ENCODE measurements at regions not wholly inside any gene's neighbourhood (a gene's known extent, or its start where the extent isn't known, plus 50 kb on each side); places are given as distances from the start of the nearest gene placed in this dataset.

DNA sequence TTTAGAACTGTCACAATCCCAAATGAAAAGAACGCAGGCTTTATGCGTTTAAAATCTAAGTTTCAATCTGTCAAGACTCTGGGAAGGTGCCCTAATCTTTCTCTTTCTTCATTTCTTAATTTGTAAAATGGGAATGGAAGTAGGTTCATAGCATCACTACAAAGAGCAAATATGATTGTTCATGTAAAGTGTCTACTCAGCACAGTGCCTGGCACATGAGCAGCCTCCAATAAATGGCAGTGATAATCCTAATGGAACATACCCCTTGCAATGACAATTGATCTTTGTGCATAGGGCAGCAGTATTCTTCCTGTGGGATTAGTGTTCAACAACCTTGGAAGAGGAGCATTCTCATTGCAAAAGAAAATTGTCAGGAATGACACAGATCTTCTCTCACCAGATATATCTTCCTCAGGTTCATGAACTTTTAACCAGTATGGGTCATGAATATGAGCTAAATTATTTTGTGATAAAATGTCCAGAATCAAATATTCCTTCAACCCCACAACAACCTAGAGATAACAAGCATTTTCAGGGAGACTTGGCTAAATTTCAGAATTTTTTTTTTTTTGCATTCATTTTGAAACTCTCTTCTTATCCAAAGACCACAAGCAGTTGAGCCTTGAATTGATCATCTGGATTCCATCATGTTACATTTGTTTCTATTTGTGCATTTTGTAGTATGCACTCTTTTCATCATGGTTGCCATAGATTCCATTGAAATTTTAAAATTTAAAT, 149.1 kb downstream of the TBX18 start:
- no CpG with 5 or more reads among the region's 2 CpGs for WGBS
- H3K4me2 ChIP-seq (ENCODE audit: low read length, poor library complexity, severe bottlenecking) = no peak overlapping the region
- no peak overlapping the region for H2BK5ac ChIP-seq (ENCODE audit: low read depth, low read length, poor library complexity, severe bottlenecking)
- no peaks in the 10 kb centered on the region for H3K27me3 ChIP-seq (ENCODE audit: control insufficient read depth in 1 of 2, insufficient read depth in 1 of 2, low read length in 2 of 2)
- no peak overlapping the region for H3K4ac ChIP-seq (ENCODE audit: low read depth in 1 of 2, low read length in 2 of 2)
- H3K23ac ChIP-seq (ENCODE audit: low read length in 2 of 2) = no peak overlapping the region
- H2BK120ac ChIP-seq (ENCODE audit: low read depth, low read length) = no peak overlapping the region
- no peak overlapping the region for H3K9ac ChIP-seq (ENCODE audit: low read length)
- H2BK15ac ChIP-seq (ENCODE audit: low read depth, poor library complexity, severe bottlenecking) = no peak overlapping the region
- H2AFZ ChIP-seq (ENCODE audit: low read depth, low read length) = no peak overlapping the region
- H2AK5ac ChIP-seq (ENCODE audit: low read length, severe bottlenecking) = peak overlapping the region; percentile 45
- H4K8ac ChIP-seq (ENCODE audit: low read length) = no peak overlapping the region
- no peak overlapping the region for H3K18ac ChIP-seq (ENCODE audit: low read depth in 1 of 2, low read length in 2 of 2)
- no peak for DNase-seq
- H3K9me3 ChIP-seq (ENCODE audit: control insufficient read depth, low read length) = no peaks in the 10 kb centered on the region
- no peak overlapping the region for H4K91ac ChIP-seq (ENCODE audit: low read length)
- H3K27ac ChIP-seq (ENCODE audit: low read length, poor library complexity, severe bottlenecking) = no peak overlapping the region
- no peak overlapping the region for H2BK12ac ChIP-seq (ENCODE audit: low read length in 2 of 2)
- no peaks in the 10 kb centered on the region for H3K79me1 ChIP-seq (replicated peaks; ENCODE audit: low read length, poor library complexity, severe bottlenecking)
- no peak overlapping the region for H3K4me3 ChIP-seq (ENCODE audit: insufficient read depth in 1 of 2, low read depth in 1 of 2, low read length in 2 of 2)
- H3K36me3 ChIP-seq (ENCODE audit: control insufficient read depth in 1 of 2, insufficient read depth in 2 of 2, low read depth in 1 of 2, low read length in 2 of 2) = no peaks in the 10 kb centered on the region
- no peaks in the 10 kb centered on the region for H3K4me1 ChIP-seq (ENCODE audit: control insufficient read depth, insufficient read depth, low read depth, low read length)
- H3K14ac ChIP-seq (ENCODE audit: low read length in 2 of 2) = no peak overlapping the region

DNA sequence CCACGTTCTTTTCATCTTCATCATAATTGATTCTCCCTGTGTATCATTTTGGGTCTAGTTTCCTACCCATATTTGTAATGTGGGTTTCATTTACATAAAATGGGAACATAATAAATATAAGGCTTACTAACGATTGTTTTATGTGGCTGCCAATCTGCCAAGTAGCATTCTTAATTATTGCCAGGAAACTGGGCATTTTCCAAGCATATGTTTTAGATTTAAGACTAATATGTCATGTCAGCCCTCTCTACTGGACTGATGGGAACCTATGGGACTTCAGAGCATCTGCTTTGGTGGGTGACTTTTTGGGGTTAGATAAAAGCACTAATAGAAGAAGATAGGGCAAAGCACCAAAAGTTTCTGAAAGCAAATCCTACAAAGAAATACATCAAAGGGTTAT, 157.5 kb downstream of the TBX18 start:
- Histone ChIP-seq H4K91ac (ENCODE audit: low read length) (no peak overlapping the region), H3K9ac (ENCODE audit: low read length) (no peak overlapping the region), H2BK5ac (ENCODE audit: low read depth, low read length, poor library complexity, severe bottlenecking) (no peak overlapping the region), H4K8ac (ENCODE audit: low read length) (no peak overlapping the region), H3K9me3 (ENCODE audit: control insufficient read depth, low read length) (no peaks in the 10 kb centered on the region), H2AFZ (ENCODE audit: low read depth, low read length) (no peak overlapping the region), H3K4me1 (ENCODE audit: control insufficient read depth, insufficient read depth, low read depth, low read length) (no peaks in the 10 kb centered on the region), H3K4me2 (ENCODE audit: low read length, poor library complexity, severe bottlenecking) (no peak overlapping the region), H3K23ac (ENCODE audit: low read length in 2 of 2) (no peak overlapping the region), H2BK120ac (ENCODE audit: low read depth, low read length) (no peak overlapping the region), H3K4ac (ENCODE audit: low read depth in 1 of 2, low read length in 2 of 2) (no peak overlapping the region), H3K36me3 (ENCODE audit: control insufficient read depth in 1 of 2, insufficient read depth in 2 of 2, low read depth in 1 of 2, low read length in 2 of 2) (no peaks in the 10 kb centered on the region), H3K18ac (ENCODE audit: low read depth in 1 of 2, low read length in 2 of 2) (no peak overlapping the region), H3K79me1 (replicated peaks; ENCODE audit: low read length, poor library complexity, severe bottlenecking) (no peaks in the 10 kb centered on the region), H3K14ac (ENCODE audit: low read length in 2 of 2) (no peak overlapping the region), H2BK15ac (ENCODE audit: low read depth, poor library complexity, severe bottlenecking) (no peak overlapping the region), H2BK12ac (ENCODE audit: low read length in 2 of 2) (no peak overlapping the region), H3K27ac (ENCODE audit: low read length, poor library complexity, severe bottlenecking) (no peak overlapping the region), H3K27me3 (ENCODE audit: control insufficient read depth in 1 of 2, insufficient read depth in 1 of 2, low read length in 2 of 2) (no peaks in the 10 kb centered on the region), H2AK5ac (ENCODE audit: low read length, severe bottlenecking) (no peak overlapping the region), H3K4me3 (ENCODE audit: insufficient read depth in 1 of 2, low read depth in 1 of 2, low read length in 2 of 2) (no peak overlapping the region)
- WGBS = no CpG with 5 or more reads among the region's 2 CpGs
- no peak for DNase-seq

DNA sequence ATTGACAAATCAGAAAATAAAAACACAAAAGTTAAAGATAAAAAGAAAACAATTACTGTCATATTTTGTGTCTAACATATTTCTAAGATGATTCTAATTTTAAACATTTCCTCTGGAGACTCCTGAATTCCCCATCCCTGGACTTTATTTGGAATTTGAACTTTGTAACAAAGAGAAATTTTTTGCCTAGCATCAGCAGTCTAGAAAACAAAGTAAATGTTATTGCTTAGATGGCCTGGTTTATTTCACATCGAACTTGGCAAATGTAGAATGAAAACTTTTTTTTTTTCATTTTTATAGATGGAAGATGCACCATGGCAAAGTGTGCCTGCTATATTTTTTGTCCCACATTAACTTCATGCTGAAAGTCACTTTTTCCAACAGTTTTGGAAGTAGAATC, 159.1 kb downstream of the TBX18 start:
- H4K8ac ChIP-seq (ENCODE audit: low read length) = no peak overlapping the region
- no CpG with 5 or more reads among the region's 1 CpG for WGBS
- H2BK12ac ChIP-seq (ENCODE audit: low read length in 2 of 2) = no peak overlapping the region
- no peaks in the 10 kb centered on the region for H3K4me1 ChIP-seq (ENCODE audit: control insufficient read depth, insufficient read depth, low read depth, low read length)
- H2BK5ac ChIP-seq (ENCODE audit: low read depth, low read length, poor library complexity, severe bottlenecking) = no peak overlapping the region
- no peak overlapping the region for H3K18ac ChIP-seq (ENCODE audit: low read depth in 1 of 2, low read length in 2 of 2)
- H3K9me3 ChIP-seq (ENCODE audit: control insufficient read depth, low read length) = no peaks in the 10 kb centered on the region
- H2BK15ac ChIP-seq (ENCODE audit: low read depth, poor library complexity, severe bottlenecking) = no peak overlapping the region
- no peak overlapping the region for H3K4me2 ChIP-seq (ENCODE audit: low read length, poor library complexity, severe bottlenecking)
- no peak overlapping the region for H3K9ac ChIP-seq (ENCODE audit: low read length)
- H3K79me1 ChIP-seq (replicated peaks; ENCODE audit: low read length, poor library complexity, severe bottlenecking) = no peaks in the 10 kb centered on the region
- no peaks in the 10 kb centered on the region for H3K36me3 ChIP-seq (ENCODE audit: control insufficient read depth in 1 of 2, insufficient read depth in 2 of 2, low read depth in 1 of 2, low read length in 2 of 2)
- H2AFZ ChIP-seq (ENCODE audit: low read depth, low read length) = no peak overlapping the region
- H3K27ac ChIP-seq (ENCODE audit: low read length, poor library complexity, severe bottlenecking) = no peak overlapping the region
- no peaks in the 10 kb centered on the region for H3K27me3 ChIP-seq (ENCODE audit: control insufficient read depth in 1 of 2, insufficient read depth in 1 of 2, low read length in 2 of 2)
- no peak overlapping the region for H2BK120ac ChIP-seq (ENCODE audit: low read depth, low read length)
- H3K4ac ChIP-seq (ENCODE audit: low read depth in 1 of 2, low read length in 2 of 2) = no peak overlapping the region
- no peak overlapping the region for H2AK5ac ChIP-seq (ENCODE audit: low read length, severe bottlenecking)
- no peak overlapping the region for H3K14ac ChIP-seq (ENCODE audit: low read length in 2 of 2)
- no peak for DNase-seq
- no peak overlapping the region for H4K91ac ChIP-seq (ENCODE audit: low read length)
- H3K23ac ChIP-seq (ENCODE audit: low read length in 2 of 2) = no peak overlapping the region
- no peak overlapping the region for H3K4me3 ChIP-seq (ENCODE audit: insufficient read depth in 1 of 2, low read depth in 1 of 2, low read length in 2 of 2)

GRCh38 chr6:84601366-84601765, 163.0 kb downstream of the TBX18 start:
- Histone ChIP-seq H3K4ac (ENCODE audit: low read depth in 1 of 2, low read length in 2 of 2) (no peak overlapping the region), H3K4me2 (ENCODE audit: low read length, poor library complexity, severe bottlenecking) (no peak overlapping the region), H3K9ac (ENCODE audit: low read length) (no peak overlapping the region), H3K4me3 (ENCODE audit: insufficient read depth in 1 of 2, low read depth in 1 of 2, low read length in 2 of 2) (no peak overlapping the region), H3K14ac (ENCODE audit: low read length in 2 of 2) (no peak overlapping the region), H4K91ac (ENCODE audit: low read length) (peak overlapping the region; percentile 47), H3K18ac (ENCODE audit: low read depth in 1 of 2, low read length in 2 of 2) (peak overlapping the region in 1 of 2 experiments; percentile 16), H2BK15ac (ENCODE audit: low read depth, poor library complexity, severe bottlenecking) (no peak overlapping the region), H3K27ac (ENCODE audit: low read length, poor library complexity, severe bottlenecking) (no peak overlapping the region), H3K36me3 (ENCODE audit: control insufficient read depth in 1 of 2, insufficient read depth in 2 of 2, low read depth in 1 of 2, low read length in 2 of 2) (no peaks in the 10 kb centered on the region), H2AK5ac (ENCODE audit: low read length, severe bottlenecking) (no peak overlapping the region), H4K8ac (ENCODE audit: low read length) (no peak overlapping the region), H3K9me3 (ENCODE audit: control insufficient read depth, low read length) (no peaks in the 10 kb centered on the region), H3K27me3 (ENCODE audit: control insufficient read depth in 1 of 2, insufficient read depth in 1 of 2, low read length in 2 of 2) (no peaks in the 10 kb centered on the region), H3K79me1 (replicated peaks; ENCODE audit: low read length, poor library complexity, severe bottlenecking) (no peaks in the 10 kb centered on the region), H3K4me1 (ENCODE audit: control insufficient read depth, insufficient read depth, low read depth, low read length) (no peaks in the 10 kb centered on the region), H2BK5ac (ENCODE audit: low read depth, low read length, poor library complexity, severe bottlenecking) (no peak overlapping the region), H2BK120ac (ENCODE audit: low read depth, low read length) (no peak overlapping the region), H2AFZ (ENCODE audit: low read depth, low read length) (no peak overlapping the region), H3K23ac (ENCODE audit: low read length in 2 of 2) (no peak overlapping the region), H2BK12ac (ENCODE audit: low read length in 2 of 2) (no peak overlapping the region)
- DNase-seq = no peak
- WGBS = 79% methylated on average over 3 of the region's 3 CpGs
